A549 (cell line): ENCODE measurements at regions not wholly inside any gene's neighbourhood (a gene's known extent, or its start where the extent isn't known, plus 50 kb on each side); places are given as distances from the start of the nearest gene placed in this dataset.

Experiments
- BHLHE40 ChIP-seq: IDR thresholded peaks from 2 replicates; pipeline ENCODE4 v1.6.1; 2012; ENCODE audit warnings: low read depth, low read length, inconsistent platforms
- CEBPB ChIP-seq, 2 experiments: fragments of >200 bp in 1 of 2; sonication (Bioruptor Twin) in 1 of 2; formaldehyde crosslinking in 1 of 2; IDR thresholded peaks; 2 replicates each; pipeline ENCODE4 v1.6.1; 2012 to 2016
- CHD2 ChIP-seq: fragments of 150-350 bp; IDR thresholded peaks from 2 replicates; pipeline ENCODE4 v1.6.1; 2014; ENCODE audit warnings: low read length; ENCODE audit not compliant: partially characterized antibody
- CTCF ChIP-seq: fragments of >200 bp; sonication (Bioruptor Twin); formaldehyde crosslinking; IDR thresholded peaks from 3 replicates; pipeline ENCODE4 v1.5.1; 2016
- EP300 ChIP-seq, 2 experiments: fragments of >200 bp; sonication (Bioruptor Twin); formaldehyde crosslinking; IDR thresholded peaks; 2 replicates in 1 of 2; 3 replicates in 1 of 2; pipeline ENCODE4 v1.6.1; 2016 to 2017
- JUN ChIP-seq, 2 experiments: fragments of >200 bp; sonication (Bioruptor Twin); formaldehyde crosslinking; IDR thresholded peaks; 2 replicates in 1 of 2; 3 replicates in 1 of 2; pipeline ENCODE4 v1.6.1; 2016 to 2017
- MAFK ChIP-seq: fragments of 450-650 bp; IDR thresholded peaks from 2 replicates; pipeline ENCODE4 v1.6.1; 2014; ENCODE audit not compliant: partially characterized antibody
- MAX ChIP-seq: IDR thresholded peaks from 2 replicates; pipeline ENCODE4 v1.6.1; 2012
- MYC ChIP-seq: IDR thresholded peaks from 2 replicates; pipeline ENCODE4 v1.6.1; 2012; ENCODE audit warnings: mild to moderate bottlenecking, inconsistent platforms, low read length, improper control_type of control experiment, borderline replicate concordance
- PHF8 ChIP-seq: fragments of 200-600 bp; sonication (generic); IDR thresholded peaks from 2 replicates; pipeline ENCODE4 v1.6.1; 2016; ENCODE audit warnings: low read depth, mild to moderate bottlenecking, antibody characterized with exemption, moderate library complexity, borderline replicate concordance
- POLR2A ChIP-seq: IDR thresholded peaks from 2 replicates; pipeline ENCODE4 v1.6.1; 2012; ENCODE audit warnings: mild to moderate bottlenecking, low read length
- POLR2AphosphoS2 ChIP-seq: conservative IDR thresholded peaks from 2 replicates; pipeline ENCODE4 v1.6.1; 2012; ENCODE audit warnings: low read length, improper control_type of control experiment, inconsistent platforms
- REST ChIP-seq: fragments of 200-600 bp; sonication (generic); IDR thresholded peaks from 2 replicates; pipeline ENCODE4 v1.6.1; 2016; ENCODE audit warnings: antibody characterized with exemption, mild to moderate bottlenecking, moderate library complexity
- SMC3 ChIP-seq: fragments of >200 bp; sonication (Bioruptor Twin); formaldehyde crosslinking; IDR thresholded peaks from 3 replicates; pipeline ENCODE4 v1.6.1; 2018; ENCODE audit warnings: inconsistent platforms

- TF ChIP-seq CTCF (no peak), MAFK (no peak), REST (no peak), EP300 (IDR thresholded peaks at IDR 0.05) (no peak), POLR2A (no peak), BHLHE40 (no peak), CHD2 (no peak), SMC3 (no peak), MYC (no peak), MAX (no peak), PHF8 (no peak), CEBPB (IDR thresholded peaks at IDR 0.05) (no peak), POLR2AphosphoS2 (no peak), JUN (IDR thresholded peaks at IDR 0.05) (no peak)
Observed at GRCh38 chr10:64261676-64262075, 740.5 kb downstream of the REEP3 start.
